Transverse colon (tissue), 4 donors: ENCODE measurements at regions not wholly inside any gene's neighbourhood (a gene's known extent, or its start where the extent isn't known, plus 50 kb on each side); places are given as distances from the start of the nearest gene placed in this dataset.

Experiments used
- DNase-seq: peaks from one replicate; pipeline ENCODE4 v3.0.0-alpha.2; 2019
- H3K27ac ChIP-seq, 4 donors: fragments of 200-600 bp; sonication (generic); 2 replicates each; pipeline ENCODE4 v1.5.1; 2016 to 2018; ENCODE audit warnings: inconsistent platforms in 4 of 4
- H3K27me3 ChIP-seq: fragments of 200-600 bp; sonication (generic); 2 replicates; pipeline ENCODE4 v1.5.1; 2017; ENCODE audit warnings: inconsistent platforms
- H3K36me3 ChIP-seq, 4 donors: fragments of 200-600 bp; sonication (generic); 2 replicates each; pipeline ENCODE4 v1.5.1; 2017 to 2019; ENCODE audit warnings: inconsistent platforms in 4 of 4
- H3K4me1 ChIP-seq, 4 donors: fragments of 200-600 bp; sonication (generic); 2 replicates each; pipeline ENCODE4 v1.5.1; 2017 to 2020; ENCODE audit warnings: inconsistent platforms in 4 of 4
- H3K4me3 ChIP-seq, 4 donors: fragments of 200-600 bp; sonication (generic); 1 replicate in 1 of 4; 2 replicates in 3 of 4; pipeline versions ENCODE4 v1.5.1 to v1.6.1; 2017 to 2019; ENCODE audit warnings: inconsistent platforms in 4 of 4
- H3K9me3 ChIP-seq, 2 donors: fragments of 200-600 bp; sonication (generic); 2 replicates each; pipeline ENCODE4 v1.5.1; 2017 to 2019; ENCODE audit warnings: inconsistent platforms in 2 of 2
- EP300 ChIP-seq: sonication (generic); formaldehyde crosslinking; IDR thresholded peaks from one replicate; pipeline ENCODE4 v1.6.1; 2017; ENCODE audit warnings: antibody characterized with exemption, low read depth
- POLR2A ChIP-seq: fragments of 450-650 bp; IDR thresholded peaks from one replicate; pipeline ENCODE4 v1.6.1; 2016; ENCODE audit warnings: antibody characterized with exemption, mild to moderate bottlenecking, moderate library complexity
- POLR2AphosphoS5 ChIP-seq, 3 donors: sonication (generic); formaldehyde crosslinking; IDR thresholded peaks; one replicate each; pipeline ENCODE4 v1.6.1; 2016; ENCODE audit warnings: antibody characterized with exemption in 3 of 3
- WGBS, 2 donors: methylation state at CpG; one replicate each; pipeline ENCODE4 v1.1.5; 2018; ENCODE audit warnings: low coverage in 1 of 2; 5-methylcytosine and 5-hydroxymethylcytosine counted together
- in situ Hi-C, 4 donors: fragments of 200-750 bp; cut with MboI; loops; one replicate each; pipeline versions ENCODE4 v1.15.0 to v1.15.1; 2017; ENCODE audit warnings: low sequenced_read_pairs in 3 of 4, low pct_ligation_motif_present in 1 of 4, low pct_unique_long_range_greater_than_20kb in 1 of 4
- intact Hi-C: fragments of 100-400 bp; cut with DNase I; formaldehyde crosslinking; loops from one replicate; pipeline ENCODE4 v1.15.1; 2023; ENCODE audit warnings: low total_unique reads
- TF ChIP-seq, protein P1 (sequence below), 5 experiments: fragments of 200-600 bp in 3 of 5; fragments of 450-650 bp in 2 of 5; sonication (generic) in 3 of 5; IDR thresholded peaks; 1 replicate in 2 of 5; 2 replicates in 3 of 5; pipeline ENCODE4 v1.5.1; 2016 to 2017; ENCODE audit warnings: antibody characterized with exemption in 5 of 5, inconsistent platforms in 3 of 5, mild to moderate bottlenecking in 2 of 5, moderate library complexity in 1 of 5

GRCh38 chr17:52938623-52939230 is 780.2 kb upstream of the CA10 start:
- Histone ChIP-seq H3K9me3 (peaks cover 7 to 16% of the 10 kb centered on the region in 2 donors), H3K27ac (no peak overlapping the region), H3K4me3 (no peak overlapping the region), H3K4me1 (no peaks in the 10 kb centered on the region), H3K27me3 (no peaks in the 10 kb centered on the region), H3K36me3 (no peaks in the 10 kb centered on the region)
- TF ChIP-seq EP300 (no peak), POLR2A (no peak), POLR2AphosphoS5 (IDR thresholded peaks at IDR 0.05) (no peak)
- TF ChIP-seq, protein P1, sequence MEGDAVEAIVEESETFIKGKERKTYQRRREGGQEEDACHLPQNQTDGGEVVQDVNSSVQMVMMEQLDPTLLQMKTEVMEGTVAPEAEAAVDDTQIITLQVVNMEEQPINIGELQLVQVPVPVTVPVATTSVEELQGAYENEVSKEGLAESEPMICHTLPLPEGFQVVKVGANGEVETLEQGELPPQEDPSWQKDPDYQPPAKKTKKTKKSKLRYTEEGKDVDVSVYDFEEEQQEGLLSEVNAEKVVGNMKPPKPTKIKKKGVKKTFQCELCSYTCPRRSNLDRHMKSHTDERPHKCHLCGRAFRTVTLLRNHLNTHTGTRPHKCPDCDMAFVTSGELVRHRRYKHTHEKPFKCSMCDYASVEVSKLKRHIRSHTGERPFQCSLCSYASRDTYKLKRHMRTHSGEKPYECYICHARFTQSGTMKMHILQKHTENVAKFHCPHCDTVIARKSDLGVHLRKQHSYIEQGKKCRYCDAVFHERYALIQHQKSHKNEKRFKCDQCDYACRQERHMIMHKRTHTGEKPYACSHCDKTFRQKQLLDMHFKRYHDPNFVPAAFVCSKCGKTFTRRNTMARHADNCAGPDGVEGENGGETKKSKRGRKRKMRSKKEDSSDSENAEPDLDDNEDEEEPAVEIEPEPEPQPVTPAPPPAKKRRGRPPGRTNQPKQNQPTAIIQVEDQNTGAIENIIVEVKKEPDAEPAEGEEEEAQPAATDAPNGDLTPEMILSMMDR (IDR thresholded peaks at IDR 0.05) = no peak
- WGBS, 2 donors = 74 to 100% methylated on average over 3 of the region's 3 CpGs
- in situ Hi-C loops (no loop called here), intact Hi-C loops (no loop called here)
- no peak for DNase-seq

DNA sequence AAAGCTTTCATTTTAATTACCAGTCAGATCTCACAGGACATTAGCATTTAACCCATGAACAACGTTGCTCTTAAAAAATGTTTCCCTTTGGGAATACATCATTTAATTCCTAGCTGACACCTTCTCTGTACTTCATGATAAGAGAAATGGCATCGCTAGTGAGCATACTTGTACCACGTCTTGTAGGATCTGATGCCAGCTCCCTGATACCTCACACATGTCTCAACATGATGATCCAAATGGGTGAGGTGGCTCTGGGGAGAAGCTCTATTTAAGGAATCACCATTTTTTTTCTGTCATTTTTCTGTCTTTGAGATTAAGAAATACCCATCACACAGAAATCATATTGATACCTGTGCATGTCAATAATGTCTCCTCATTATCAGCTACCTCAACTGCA is 772.1 kb upstream of the CA10 start:
- H3K9me3 ChIP-seq = no peaks in the 10 kb centered on the region
- intact Hi-C loops = no loop called here
- no peaks in the 10 kb centered on the region for H3K4me1 ChIP-seq
- in situ Hi-C loops = no loop called here
- H3K4me3 ChIP-seq = no peak overlapping the region
- 83 to 90% methylated on average over 2 to 3 of the region's 3 CpGs for WGBS, 2 donors
- TF ChIP-seq, protein P1 (IDR thresholded peaks at IDR 0.05) = no peak
- TF ChIP-seq POLR2A (no peak), POLR2AphosphoS5 (IDR thresholded peaks at IDR 0.05) (no peak), EP300 (no peak)
- H3K27ac ChIP-seq = no peak overlapping the region
- no peak for DNase-seq
- H3K36me3 ChIP-seq = no peaks in the 10 kb centered on the region
- no peaks in the 10 kb centered on the region for H3K27me3 ChIP-seq

GRCh38 chr17:52930145-52930544 is 771.6 kb upstream of the CA10 start:
- H3K27ac ChIP-seq = no peak overlapping the region
- H3K4me3 ChIP-seq = no peak overlapping the region
- no peaks in the 10 kb centered on the region for H3K4me1 ChIP-seq
- DNase-seq = no peak
- H3K9me3 ChIP-seq = no peaks in the 10 kb centered on the region
- H3K27me3 ChIP-seq = no peaks in the 10 kb centered on the region
- intact Hi-C loops (no loop called here), in situ Hi-C loops (no loop called here)
- TF ChIP-seq EP300 (no peak), POLR2AphosphoS5 (IDR thresholded peaks at IDR 0.05) (no peak), POLR2A (no peak)
- TF ChIP-seq, protein P1 (IDR thresholded peaks at IDR 0.05) = no peak
- WGBS, 2 donors = 60 to 71% methylated on average over 1 of the region's 1 CpG
- H3K36me3 ChIP-seq = no peaks in the 10 kb centered on the region

GRCh38 chr17:52923658-52924057 is 765.1 kb upstream of the CA10 start:
- no peak overlapping the region for H3K4me3 ChIP-seq
- no peaks in the 10 kb centered on the region for H3K36me3 ChIP-seq
- intact Hi-C loops (no loop called here), in situ Hi-C loops (no loop called here)
- H3K27me3 ChIP-seq = no peaks in the 10 kb centered on the region
- H3K4me1 ChIP-seq = no peaks in the 10 kb centered on the region
- H3K27ac ChIP-seq = no peak overlapping the region
- H3K9me3 ChIP-seq = peaks cover 0 to under 1% of the 10 kb centered on the region in 2 donors
- WGBS, 2 donors = 62 to 80% methylated on average over 1 of the region's 1 CpG
- no peak for DNase-seq
- no peak for TF ChIP-seq POLR2AphosphoS5 (IDR thresholded peaks at IDR 0.05)
- TF ChIP-seq EP300 = no peak
- TF ChIP-seq, protein P1 (IDR thresholded peaks at IDR 0.05) = no peak
- TF ChIP-seq POLR2A = no peak
